ENCODE measurements at regions not wholly inside any gene's neighbourhood (a gene's known extent, or its start where the extent isn't known, plus 50 kb on each side); places are given as distances from the start of the nearest gene placed in this dataset.

DNA sequence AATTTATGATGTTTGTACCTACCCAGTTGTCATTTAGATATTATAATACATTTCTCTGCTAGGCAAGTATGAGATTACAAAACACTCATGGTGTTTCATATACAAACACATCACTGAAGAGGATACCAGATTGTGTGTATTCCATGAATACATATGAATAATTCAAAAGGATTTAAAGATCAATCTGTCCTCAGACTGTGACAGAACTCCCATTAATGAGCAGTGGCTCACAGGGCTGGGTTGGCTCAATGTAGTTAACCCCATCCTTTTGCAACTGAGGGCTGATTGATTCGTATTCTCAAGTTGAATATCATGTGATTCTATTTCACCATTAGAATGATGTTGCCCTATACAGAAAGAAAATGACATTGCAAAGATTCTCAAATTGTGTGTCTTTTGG, 79.6 kb upstream of the SPANXN2 start:
- no peaks in the 10 kb centered on the region for H3K27me3 Mint-ChIP-seq (ENCODE audit: low read depth)
- H3K4me1 Mint-ChIP-seq, result no peaks in the 10 kb centered on the region
- H3K9me3 Mint-ChIP-seq, result no peaks in the 10 kb centered on the region
- no peak overlapping the region for H3K27ac Mint-ChIP-seq (ENCODE audit: unreplicated experiment)
- H3K4me3 Mint-ChIP-seq, result no peak overlapping the region
- no peaks in the 10 kb centered on the region for H3K36me3 Mint-ChIP-seq (ENCODE audit: low read depth)
- TF ChIP-seq, protein P1, sequence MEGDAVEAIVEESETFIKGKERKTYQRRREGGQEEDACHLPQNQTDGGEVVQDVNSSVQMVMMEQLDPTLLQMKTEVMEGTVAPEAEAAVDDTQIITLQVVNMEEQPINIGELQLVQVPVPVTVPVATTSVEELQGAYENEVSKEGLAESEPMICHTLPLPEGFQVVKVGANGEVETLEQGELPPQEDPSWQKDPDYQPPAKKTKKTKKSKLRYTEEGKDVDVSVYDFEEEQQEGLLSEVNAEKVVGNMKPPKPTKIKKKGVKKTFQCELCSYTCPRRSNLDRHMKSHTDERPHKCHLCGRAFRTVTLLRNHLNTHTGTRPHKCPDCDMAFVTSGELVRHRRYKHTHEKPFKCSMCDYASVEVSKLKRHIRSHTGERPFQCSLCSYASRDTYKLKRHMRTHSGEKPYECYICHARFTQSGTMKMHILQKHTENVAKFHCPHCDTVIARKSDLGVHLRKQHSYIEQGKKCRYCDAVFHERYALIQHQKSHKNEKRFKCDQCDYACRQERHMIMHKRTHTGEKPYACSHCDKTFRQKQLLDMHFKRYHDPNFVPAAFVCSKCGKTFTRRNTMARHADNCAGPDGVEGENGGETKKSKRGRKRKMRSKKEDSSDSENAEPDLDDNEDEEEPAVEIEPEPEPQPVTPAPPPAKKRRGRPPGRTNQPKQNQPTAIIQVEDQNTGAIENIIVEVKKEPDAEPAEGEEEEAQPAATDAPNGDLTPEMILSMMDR (conservative IDR thresholded peaks at IDR 0.05), result no peak
- no peak for DNase-seq (ENCODE audit: low read depth, low spot score)

DNA sequence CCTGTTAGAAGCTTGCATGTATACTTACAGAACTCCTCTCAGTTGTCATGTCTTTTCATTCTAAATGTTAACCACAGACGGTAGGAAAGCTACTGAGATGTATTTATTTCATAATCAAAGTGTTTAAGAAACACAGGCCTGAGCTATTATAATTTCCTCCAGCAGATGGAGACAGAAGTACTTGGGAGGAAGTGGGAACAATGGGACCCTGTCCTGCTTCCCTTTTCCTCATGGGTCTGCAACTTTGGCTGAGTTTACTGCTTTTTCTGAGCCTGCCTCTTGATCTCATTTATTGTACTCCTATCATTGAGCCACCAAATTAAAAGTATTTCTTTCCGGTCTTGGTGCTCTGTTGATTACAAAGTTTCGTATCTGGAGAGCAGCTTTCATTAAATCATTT, 67.7 kb upstream of the SPANXN2 start:
- no peak overlapping the region for H3K4me3 Mint-ChIP-seq
- DNase-seq (ENCODE audit: low read depth, low spot score), result peak; percentile 2
- peaks cover 13% of the 10 kb centered on the region for H3K9me3 Mint-ChIP-seq

DNA sequence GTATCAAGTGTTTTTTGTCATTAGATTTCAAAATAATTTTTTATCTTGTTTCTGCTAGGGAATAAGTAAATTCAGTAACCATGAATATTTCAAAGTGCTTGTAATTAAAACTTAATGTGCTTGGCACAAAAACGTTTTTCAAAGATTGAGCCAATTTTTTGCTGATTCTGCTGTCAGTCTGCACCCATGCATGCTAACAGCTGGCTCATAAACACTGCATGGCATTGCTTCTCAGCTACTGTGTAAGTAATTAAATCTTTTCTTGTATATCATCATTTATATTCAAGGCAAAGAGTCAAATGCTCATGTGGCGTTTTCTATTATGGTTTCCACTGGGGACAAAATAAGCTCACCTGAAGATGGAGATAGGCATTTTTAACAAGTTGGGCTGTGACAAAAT, 66.8 kb upstream of the SPANXN2 start:
- H3K9me3 Mint-ChIP-seq, result peaks cover 10% of the 10 kb centered on the region

More for the DNA sequence above, 67.7 kb upstream of the SPANXN2 start:
- Mint-ChIP-seq H3K4me1 (no peaks in the 10 kb centered on the region), H3K27ac (ENCODE audit: unreplicated experiment) (no peak overlapping the region), H3K36me3 (ENCODE audit: low read depth) (no peaks in the 10 kb centered on the region), H3K27me3 (ENCODE audit: low read depth) (no peaks in the 10 kb centered on the region)
- TF ChIP-seq, protein P1 (conservative IDR thresholded peaks at IDR 0.05), result peak; percentile 60

DNA sequence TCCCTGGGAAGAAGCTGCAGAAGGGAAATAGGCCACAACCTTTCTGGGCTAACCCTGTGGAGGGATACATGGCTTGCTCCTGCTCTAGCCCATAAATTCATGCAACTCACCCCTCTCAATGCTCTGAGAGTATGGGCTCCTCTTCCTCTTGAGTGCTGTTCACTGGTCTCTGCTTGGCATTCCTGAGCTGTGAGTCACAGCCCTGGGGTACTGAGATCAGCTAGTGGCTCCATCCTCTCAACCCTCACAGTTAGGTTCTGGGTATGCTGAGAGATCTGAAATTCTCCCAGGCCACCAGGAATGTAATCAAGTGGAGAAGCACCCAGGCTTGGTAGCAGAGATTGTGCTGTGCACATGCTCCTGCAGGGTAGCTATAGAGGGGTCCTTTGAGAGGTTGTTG, 60.6 kb upstream of the SPANXN2 start:
- H3K27ac Mint-ChIP-seq (ENCODE audit: unreplicated experiment), result no peak overlapping the region
- no peak overlapping the region for H3K4me3 Mint-ChIP-seq
- H3K36me3 Mint-ChIP-seq (ENCODE audit: low read depth), result no peaks in the 10 kb centered on the region
- H3K4me1 Mint-ChIP-seq, result no peaks in the 10 kb centered on the region
- H3K27me3 Mint-ChIP-seq (ENCODE audit: low read depth), result no peaks in the 10 kb centered on the region
- peaks cover 6% of the 10 kb centered on the region for H3K9me3 Mint-ChIP-seq
- DNase-seq (ENCODE audit: low read depth, low spot score), result no peak
- TF ChIP-seq, protein P1 (conservative IDR thresholded peaks at IDR 0.05), result no peak

More for the DNA sequence above, 66.8 kb upstream of the SPANXN2 start:
- Mint-ChIP-seq H3K27ac (ENCODE audit: unreplicated experiment) (no peak overlapping the region), H3K36me3 (ENCODE audit: low read depth) (no peaks in the 10 kb centered on the region), H3K4me1 (no peaks in the 10 kb centered on the region), H3K4me3 (no peak overlapping the region), H3K27me3 (ENCODE audit: low read depth) (no peaks in the 10 kb centered on the region)
- TF ChIP-seq, protein P1 (conservative IDR thresholded peaks at IDR 0.05), result no peak
- DNase-seq (ENCODE audit: low read depth, low spot score), result no peak

Data from neural crest cell (in vitro differentiated cells).